ENCODE measurements at regions not wholly inside any gene's neighbourhood (a gene's known extent, or its start where the extent isn't known, plus 50 kb on each side); places are given as distances from the start of the nearest gene placed in this dataset.

- Histone ChIP-seq H3K36me3 (no peaks in the 10 kb centered on the region), H3K4me1 (peaks cover 0 to 24% (median 3%) of the 10 kb centered on the region in 9 donors), H3K4me3 (no peak overlapping the region), H3K9me3 (peaks cover 0 to under 1% (median 0%) of the 10 kb centered on the region in 11 donors), H3K27ac (peak overlapping the region in 3 of 10 donors; percentile 22 to 44 (median 36)), H3K27me3 (no peaks in the 10 kb centered on the region)
- no peak for ATAC-seq
- WGBS, 2 donors = 59 to 62% methylated on average over 3 of the region's 3 CpGs
- no peak for DNase-seq
- intact Hi-C loops (cut with DNase I) = no loop called here
- TF ChIP-seq, protein P1, sequence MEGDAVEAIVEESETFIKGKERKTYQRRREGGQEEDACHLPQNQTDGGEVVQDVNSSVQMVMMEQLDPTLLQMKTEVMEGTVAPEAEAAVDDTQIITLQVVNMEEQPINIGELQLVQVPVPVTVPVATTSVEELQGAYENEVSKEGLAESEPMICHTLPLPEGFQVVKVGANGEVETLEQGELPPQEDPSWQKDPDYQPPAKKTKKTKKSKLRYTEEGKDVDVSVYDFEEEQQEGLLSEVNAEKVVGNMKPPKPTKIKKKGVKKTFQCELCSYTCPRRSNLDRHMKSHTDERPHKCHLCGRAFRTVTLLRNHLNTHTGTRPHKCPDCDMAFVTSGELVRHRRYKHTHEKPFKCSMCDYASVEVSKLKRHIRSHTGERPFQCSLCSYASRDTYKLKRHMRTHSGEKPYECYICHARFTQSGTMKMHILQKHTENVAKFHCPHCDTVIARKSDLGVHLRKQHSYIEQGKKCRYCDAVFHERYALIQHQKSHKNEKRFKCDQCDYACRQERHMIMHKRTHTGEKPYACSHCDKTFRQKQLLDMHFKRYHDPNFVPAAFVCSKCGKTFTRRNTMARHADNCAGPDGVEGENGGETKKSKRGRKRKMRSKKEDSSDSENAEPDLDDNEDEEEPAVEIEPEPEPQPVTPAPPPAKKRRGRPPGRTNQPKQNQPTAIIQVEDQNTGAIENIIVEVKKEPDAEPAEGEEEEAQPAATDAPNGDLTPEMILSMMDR (IDR thresholded peaks at IDR 0.05) = no peak
These were observed 224.0 kb upstream of the CNKSR2 start for GRCh38 chrX:21150208-21150607.

- Histone ChIP-seq H3K9me3 (no peaks in the 10 kb centered on the region), H3K4me1 (peaks cover 0 to 24% (median 3%) of the 10 kb centered on the region in 9 donors), H3K4me3 (no peak overlapping the region), H3K36me3 (no peaks in the 10 kb centered on the region), H3K27ac (peak overlapping the region in 3 of 10 donors; percentile 22 to 44 (median 36)), H3K27me3 (no peaks in the 10 kb centered on the region)
- TF ChIP-seq, protein P1 (IDR thresholded peaks at IDR 0.05) = no peak
- DNase-seq = no peak
- 31 to 54% methylated on average over 1 of the region's 1 CpG for WGBS, 2 donors
- ATAC-seq = peak in 1 of 8 donors; percentile 23
- intact Hi-C loops (cut with DNase I) = no loop called here
These were observed 223.2 kb upstream of the CNKSR2 start for GRCh38 chrX:21151051-21151450.

DNA sequence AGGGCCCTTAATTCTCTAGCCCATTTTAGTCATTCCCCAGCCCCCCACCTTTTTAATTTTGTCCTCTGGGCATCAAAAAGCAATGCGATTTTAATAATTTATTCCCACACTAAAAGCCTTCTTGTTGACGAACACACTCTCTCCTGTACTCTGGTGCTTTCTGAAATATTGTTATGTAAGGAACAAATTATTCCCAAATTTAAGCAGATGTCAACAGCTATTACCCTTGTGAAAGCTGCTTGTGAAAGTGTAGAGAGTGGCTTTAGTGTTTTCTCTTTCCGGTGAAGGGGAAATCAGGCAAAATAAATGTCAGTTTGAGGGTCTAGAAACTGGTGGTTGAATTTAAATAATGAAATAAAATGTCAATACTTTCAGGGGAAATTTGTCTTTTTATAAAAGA, 221.2 kb upstream of the CNKSR2 start:
- TF ChIP-seq, protein P1 (IDR thresholded peaks at IDR 0.05) = no peak
- peak overlapping the region in 7 of 10 donors; percentile 34 to 84 (median 78) for H3K27ac ChIP-seq
- no peak overlapping the region for H3K4me3 ChIP-seq
- H3K36me3 ChIP-seq = no peaks in the 10 kb centered on the region
- intact Hi-C loops (cut with DNase I) = no loop called here
- H3K9me3 ChIP-seq = no peaks in the 10 kb centered on the region
- 64 to 69% methylated on average over 3 of the region's 3 CpGs for WGBS, 2 donors
- peak in 4 of 8 donors; percentile 42 to 81 (median 52) for ATAC-seq
- H3K27me3 ChIP-seq = no peaks in the 10 kb centered on the region
- H3K4me1 ChIP-seq = peaks cover 0 to 24% (median 3%) of the 10 kb centered on the region in 9 donors
- no peak for DNase-seq

- DNase-seq = peak in 1 of 2 donors; percentile 65
- Histone ChIP-seq H3K9me3 (no peaks in the 10 kb centered on the region), H3K4me3 (no peak overlapping the region), H3K36me3 (no peaks in the 10 kb centered on the region), H3K27ac (peak overlapping the region in 7 of 10 donors; percentile 34 to 84 (median 78)), H3K27me3 (no peaks in the 10 kb centered on the region), H3K4me1 (peaks cover 0 to 24% (median 3%) of the 10 kb centered on the region in 9 donors)
- WGBS, 2 donors = 16 to 19% methylated on average over 2 of the region's 2 CpGs
- TF ChIP-seq, protein P1 (IDR thresholded peaks at IDR 0.05) = no peak
- ATAC-seq = peak; percentile 87 to 99 (median 97)
- intact Hi-C loops (cut with DNase I) = no loop called here
These were observed 220.7 kb upstream of the CNKSR2 start for GRCh38 chrX:21153503-21153902.
